ENCODE measurements at regions not wholly inside any gene's neighbourhood (a gene's known extent, or its start where the extent isn't known, plus 50 kb on each side); places are given as distances from the start of the nearest gene placed in this dataset.

DNA sequence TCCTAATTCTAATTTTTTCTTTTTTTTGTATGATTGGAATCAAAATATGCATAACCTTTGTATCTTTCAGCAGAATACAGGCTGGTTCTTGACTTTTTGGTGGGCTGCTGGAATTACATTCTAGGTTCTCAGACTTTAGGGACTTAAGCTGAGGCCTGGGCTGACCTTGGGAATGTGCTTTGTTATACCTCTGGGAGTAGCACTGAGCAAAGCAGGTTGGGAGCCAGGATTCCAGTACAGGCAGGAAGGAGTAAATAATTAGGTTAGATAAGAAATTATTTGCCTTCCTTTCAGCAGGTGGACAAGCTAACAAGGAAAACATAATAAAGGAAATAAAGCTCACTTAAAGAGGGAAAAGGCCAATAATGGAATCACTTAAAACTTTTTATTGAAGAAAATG, 49.9 kb upstream of the SLC4A4 start:
- no peak for FAIRE-seq
- Histone ChIP-seq H2AFZ (ENCODE audit: low read depth, low read length) (no peak overlapping the region), H3K4me2 (ENCODE audit: insufficient read depth, low read length) (no peak overlapping the region), H3K9me3 (replicated peaks; ENCODE audit: control insufficient read depth, insufficient read depth, low read length) (no peaks in the 10 kb centered on the region), H3K79me2 (ENCODE audit: control insufficient read depth, insufficient read depth, low read length) (no peaks in the 10 kb centered on the region), H3K27me3 (ENCODE audit: control insufficient read depth in 2 of 2, insufficient read depth in 2 of 2, low read length in 2 of 2) (no peaks in the 10 kb centered on the region), H3K4me1 (ENCODE audit: control insufficient read depth, extremely low read depth, insufficient read depth, low read length) (no peaks in the 10 kb centered on the region), H3K4me3 (replicated peaks in 1 of 3; ENCODE audit: insufficient read depth in 1 of 3, low read depth in 1 of 3, low read length in 3 of 3) (no peak overlapping the region), H3K9ac (replicated peaks; ENCODE audit: extremely low read depth, insufficient read depth, low read length) (no peak overlapping the region), H3K9me1 (replicated peaks; ENCODE audit: control insufficient read depth, extremely low read depth, insufficient read depth, low read length) (no peaks in the 10 kb centered on the region), H3K36me3 (ENCODE audit: control insufficient read depth in 2 of 2, extremely low read depth in 1 of 2, insufficient read depth in 2 of 2, low read length in 2 of 2) (no peaks in the 10 kb centered on the region), H3K27ac (ENCODE audit: insufficient read depth, low read depth, low read length) (no peak overlapping the region), H4K20me1 (replicated peaks; ENCODE audit: control insufficient read depth, extremely low read depth, insufficient read depth, low read length) (no peaks in the 10 kb centered on the region)
- TF ChIP-seq GATA2 (IDR thresholded peaks at IDR 0.05; ENCODE audit: insufficient read depth, insufficient read length, low read depth, low read length), result no peak
- TF ChIP-seq FOS (IDR thresholded peaks at IDR 0.05; ENCODE audit: borderline replicate concordance, insufficient read depth, low read length), result no peak
- no peak for TF ChIP-seq POLR2AphosphoS5 (IDR thresholded peaks at IDR 0.05; ENCODE audit: insufficient read depth, low read depth, low read length)
- no peak for TF ChIP-seq MYC (IDR thresholded peaks at IDR 0.05; ENCODE audit: low read depth, low read length)
- TF ChIP-seq CTCF (IDR thresholded peaks at IDR 0.05; ENCODE audit: extremely low read depth in 1 of 2, insufficient read depth in 1 of 2, low read depth in 1 of 2, low read length in 2 of 2), result no peak
- no peak for TF ChIP-seq JUN (IDR thresholded peaks at IDR 0.05; ENCODE audit: borderline replicate concordance, insufficient read depth, insufficient read length, low read depth)
- DNase-seq (ENCODE audit: low read depth, low spot score), result no peak
- ChIA-PET CTCF (no interaction called here), POLR2A (no interaction called here)
- intact Hi-C loops (cut with micrococcal nuclease) (no loop called here), dilution Hi-C loops (cut with MboI; ENCODE audit: extremely low pct_ligation_motif_present, low sequenced_read_pairs) (no loop called here)
- BruUV-seq (replicated peaks), result no TSS peak

All from endothelial cell of umbilical vein (primary cell).